GM12892 (cell line): ENCODE measurements at regions not wholly inside any gene's neighbourhood (a gene's known extent, or its start where the extent isn't known, plus 50 kb on each side); places are given as distances from the start of the nearest gene placed in this dataset.
A peak's percentile ranks its signal among the peaks of the same experiment; 100 is the strongest.
"Not testable (repeated sequence)": the region's sequence is repeated elsewhere in the genome, so short reads cannot be mapped to it uniquely, and the experiment has no call there.

Experiments used
- DNase-seq: peaks from one replicate; pipeline ENCODE4 v3.0.0; 2011; ENCODE audit not compliant: insufficient read length
- FAIRE-seq: peaks from 2 replicates; lab custom pipeline; 2011; peaks lifted over from hg19 to GRCh38; lab: Jason Lieb, UNC
- POLR2A ChIP-seq: IDR thresholded peaks from 2 replicates; pipeline ENCODE4 v1.6.1; 2011; ENCODE audit warnings: low read depth, low read length, control low read depth
- POLR2AphosphoS5 ChIP-seq: IDR thresholded peaks from 2 replicates; pipeline ENCODE4 v1.6.1; 2011; ENCODE audit warnings: low read depth, low read length, control low read depth
- TAF1 ChIP-seq: IDR thresholded peaks from 2 replicates; pipeline ENCODE4 v1.6.1; 2011; ENCODE audit warnings: low read depth, mild to moderate bottlenecking, control low read depth, low read length, borderline replicate concordance

GRCh38 chr4:38400946-38401345 lies 263.1 kb upstream of the KLF3 start:
- FAIRE-seq = peak; percentile 33
- TF ChIP-seq POLR2AphosphoS5 (no peak), TAF1 (no peak), POLR2A (no peak)
- DNase-seq = no peak

- no peak for TF ChIP-seq POLR2AphosphoS5
- DNase-seq = no peak
- no peak for FAIRE-seq
Observed at GRCh38 chr4:38406243-38406642, 257.8 kb upstream of the KLF3 start.

DNA sequence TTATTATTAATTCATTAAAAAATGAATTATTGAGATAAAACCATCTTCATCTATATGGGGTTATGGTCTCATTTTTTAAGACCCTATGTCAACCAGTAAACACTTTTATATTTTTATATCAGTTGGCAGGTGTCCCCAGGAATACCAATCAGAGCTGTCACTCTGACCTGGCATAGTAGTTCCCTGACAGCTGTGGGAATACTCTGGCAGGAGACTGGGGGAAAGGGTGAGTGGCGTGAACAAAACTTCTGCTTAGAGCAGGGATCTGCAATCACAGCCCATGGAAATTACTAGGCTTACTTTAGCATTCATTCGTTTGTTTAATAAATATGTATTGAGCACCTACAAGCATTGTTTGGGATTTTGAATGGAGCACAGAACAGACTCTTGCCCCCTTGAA lies 254.1 kb upstream of the KLF3 start:
- TF ChIP-seq POLR2AphosphoS5 (no peak), TAF1 (no peak), POLR2A (no peak)
- DNase-seq (no peak), FAIRE-seq (no peak)

DNA sequence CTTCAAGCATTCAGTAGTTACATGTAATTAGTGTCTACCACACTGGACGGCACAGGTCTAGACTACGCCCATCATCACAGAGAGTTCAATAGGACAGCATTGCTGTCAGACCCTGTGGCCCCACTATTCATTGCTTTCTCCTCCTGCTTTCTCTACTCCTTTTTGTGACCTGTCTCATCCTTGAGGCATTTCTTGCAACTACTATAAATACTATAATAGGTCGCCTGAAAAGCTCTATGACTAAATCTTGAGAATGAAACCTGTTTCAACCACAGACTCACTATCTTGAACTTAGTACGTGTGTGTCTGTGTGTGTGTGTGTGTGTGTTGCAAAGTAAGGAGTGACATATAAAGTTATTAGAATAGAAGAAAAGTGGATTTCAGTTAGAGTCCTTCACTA lies 252.9 kb upstream of the KLF3 start:
- peak; percentile 77 for FAIRE-seq
- DNase-seq = no peak
- TF ChIP-seq POLR2AphosphoS5 = no peak
- TF ChIP-seq POLR2A = no peak
- no peak for TF ChIP-seq TAF1

DNA sequence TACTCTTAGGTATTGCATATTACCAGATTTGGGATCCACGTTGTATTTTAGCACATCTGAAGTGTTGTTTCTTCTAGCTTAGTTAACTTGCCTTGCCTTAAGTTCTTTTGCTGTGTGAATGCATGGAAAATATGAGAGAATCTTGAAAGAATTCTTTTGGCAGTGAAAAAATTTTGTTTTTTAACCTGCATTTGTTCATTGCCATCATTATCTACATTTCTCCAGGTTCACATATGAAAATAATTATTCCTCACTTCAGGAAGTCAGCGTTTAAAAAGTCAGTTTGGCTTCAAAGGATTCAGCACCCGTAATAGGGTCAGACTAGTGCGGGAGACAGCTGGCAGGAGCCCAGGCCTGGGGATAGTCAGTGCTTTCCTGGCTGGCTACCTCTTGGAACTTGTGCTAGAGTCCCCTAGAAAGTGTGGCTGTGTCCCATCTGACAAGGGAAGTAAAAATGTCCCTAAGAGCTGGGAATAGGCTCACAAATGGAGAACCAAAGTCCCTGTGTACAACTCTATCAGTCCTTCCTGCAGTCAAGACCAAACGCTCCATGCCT lies 251.9 kb upstream of the KLF3 start:
- TF ChIP-seq POLR2A (no peak), TAF1 (no peak), POLR2AphosphoS5 (no peak)
- FAIRE-seq (no peak), DNase-seq (no peak)

DNA sequence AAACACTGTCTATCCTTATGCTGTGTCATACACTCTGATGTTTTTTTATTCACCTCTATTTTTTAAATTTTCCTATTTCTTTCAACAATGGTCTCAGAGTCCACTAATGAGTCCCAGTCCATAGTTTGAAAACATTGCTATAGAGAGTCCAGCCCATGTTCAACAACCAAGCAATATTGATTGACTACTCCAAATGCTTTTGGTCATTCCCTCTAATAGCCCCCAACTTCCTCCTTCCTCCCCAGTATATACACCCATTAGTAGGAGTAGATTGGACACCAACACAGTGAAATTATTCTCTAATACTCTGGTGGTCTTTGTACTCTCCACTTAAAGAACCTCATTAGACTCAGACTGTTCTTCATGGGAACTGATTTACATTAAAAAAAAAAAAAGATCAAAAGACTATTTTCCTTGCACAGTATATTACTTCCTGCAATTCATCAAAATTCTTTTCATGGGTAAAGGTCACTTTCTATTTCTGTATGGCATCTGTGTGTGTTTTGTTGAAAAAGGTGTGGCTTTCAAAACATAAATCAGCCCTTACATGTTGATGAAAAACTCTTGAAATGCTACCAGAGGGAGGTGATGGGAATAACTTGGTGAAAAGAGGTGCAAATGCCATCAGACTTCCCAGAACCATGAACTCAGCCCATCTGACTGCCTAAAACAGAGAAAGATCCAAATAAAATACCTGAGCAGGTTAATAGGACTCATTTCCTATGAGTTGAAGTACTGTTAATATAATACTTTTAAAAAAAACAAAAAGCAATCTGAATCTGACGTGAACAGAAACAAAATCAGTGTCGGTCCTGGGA lies 250.3 kb upstream of the KLF3 start:
- no peak for DNase-seq
- TF ChIP-seq POLR2AphosphoS5 (no peak), POLR2A (no peak), TAF1 (no peak)
- no peak for FAIRE-seq

DNA sequence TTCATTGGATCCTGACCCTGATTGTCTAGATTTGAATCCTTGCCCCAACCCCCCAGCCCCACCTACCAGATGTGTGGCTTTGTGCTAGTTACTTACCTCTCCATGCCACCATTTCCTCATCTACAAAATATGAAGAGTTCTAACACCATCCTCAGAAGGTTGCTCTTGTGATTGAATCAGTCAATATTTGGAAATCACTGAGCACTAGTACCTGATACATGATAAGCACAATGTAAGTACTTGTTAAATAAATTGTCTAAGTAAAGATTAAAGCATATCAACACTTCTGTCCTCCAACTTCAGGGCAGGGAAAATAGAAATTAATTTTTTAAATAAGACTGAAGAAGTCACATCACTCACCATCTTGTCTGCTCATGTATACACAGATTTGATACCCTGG lies 249.6 kb upstream of the KLF3 start:
- FAIRE-seq (no peak), DNase-seq (no peak)
- TF ChIP-seq TAF1 (no peak), POLR2AphosphoS5 (no peak), POLR2A (no peak)

- FAIRE-seq (no peak), DNase-seq (no peak)
- TF ChIP-seq POLR2AphosphoS5 (no peak), TAF1 (no peak), POLR2A (no peak)
Observed at GRCh38 chr4:38415682-38416081, 248.3 kb upstream of the KLF3 start.

DNA sequence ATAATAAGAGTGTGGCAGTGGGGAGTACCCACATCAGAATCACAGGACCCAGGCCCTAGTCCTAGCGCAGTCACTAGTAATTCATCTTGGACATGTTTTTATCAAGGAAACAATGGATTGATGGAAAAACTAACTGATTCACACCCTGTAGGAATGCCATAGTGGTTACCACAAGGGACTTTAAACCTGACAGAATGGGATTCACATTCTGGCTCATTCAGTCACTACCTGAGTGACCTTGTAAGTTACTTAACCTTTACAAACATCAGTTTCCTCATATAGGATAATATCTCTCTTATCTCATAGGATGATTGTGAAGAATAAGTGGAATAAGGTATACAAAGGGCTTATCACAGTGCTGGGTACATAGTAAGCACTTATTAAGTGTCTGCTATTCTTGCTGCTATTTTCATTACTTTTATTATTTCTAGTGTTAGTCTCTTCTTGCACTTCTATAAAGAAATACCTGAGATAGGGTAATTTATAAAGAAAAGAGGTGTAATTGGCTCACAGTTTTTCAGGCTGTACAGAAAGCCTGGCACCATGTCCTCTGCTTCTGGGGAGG lies 247.5 kb upstream of the KLF3 start:
- DNase-seq (no peak), FAIRE-seq (no peak)
- no peak for TF ChIP-seq TAF1
- no peak for TF ChIP-seq POLR2AphosphoS5
- TF ChIP-seq POLR2A = no peak

DNA sequence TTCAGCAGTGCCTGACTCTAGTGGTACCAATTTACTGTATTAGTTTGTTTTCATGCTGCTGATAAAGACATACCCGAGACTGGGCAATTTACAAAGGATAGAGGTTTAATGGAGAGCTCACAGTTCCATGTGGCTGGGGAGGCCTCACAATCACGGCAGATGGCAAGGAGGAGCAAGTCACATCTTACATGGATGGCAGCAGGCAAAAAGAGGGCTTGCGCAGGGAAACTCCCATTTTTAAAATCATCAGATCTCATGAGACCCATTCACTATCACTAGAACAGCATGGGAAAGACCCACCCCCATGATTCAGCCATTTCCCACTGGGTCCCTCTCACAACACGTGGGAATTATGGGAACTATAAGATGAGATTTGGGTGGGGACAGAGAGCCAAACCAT lies 243.7 kb upstream of the KLF3 start:
- not testable (repeated sequence) for FAIRE-seq, DNase-seq

- no peak for DNase-seq
- no peak for TF ChIP-seq POLR2AphosphoS5
- TF ChIP-seq TAF1 = no peak
- no peak for TF ChIP-seq POLR2A
- no peak for FAIRE-seq
Observed at GRCh38 chr4:38422850-38423249, 241.1 kb upstream of the KLF3 start.
